Endothelial cell of umbilical vein (primary cell): ENCODE measurements at regions not wholly inside any gene's neighbourhood (a gene's known extent, or its start where the extent isn't known, plus 50 kb on each side); places are given as distances from the start of the nearest gene placed in this dataset.
"Not testable (repeated sequence)": the region's sequence is repeated elsewhere in the genome, so short reads cannot be mapped to it uniquely, and the experiment has no call there.

ENCODE experiments used
- BruUV-seq: library from RNA; stranded (reverse); fragments of 400-500 nt; replicated peaks from 2 replicates; lab custom pipeline; 2021; lab: Mats Ljungman, UMichigan
- CTCF ChIA-PET: fragments of 300-600, 350-600 bp; sonication (Branson Sonifier 250); formaldehyde crosslinking; loops from one replicate; lab custom pipeline; 2021; ENCODE audit warnings: antibody characterized with exemption, inconsistent platforms; lab: Charles Lee
- POLR2A ChIA-PET: fragments of 300-600, 350-600 bp; sonication (Branson Sonifier 250); formaldehyde crosslinking; loops from one replicate; lab custom pipeline; 2021; ENCODE audit warnings: antibody characterized with exemption, inconsistent platforms; lab: Charles Lee
- DNase-seq: peaks from one replicate; pipeline ENCODE4 v3.0.0-alpha.2; 2011; ENCODE audit warnings: low read depth, low spot score
- FAIRE-seq: peaks from 2 replicates; lab custom pipeline; 2011; peaks lifted over from hg19 to GRCh38; lab: Jason Lieb, UNC
- H2AFZ ChIP-seq: 2 replicates; pipeline ENCODE4 v1.6.0; 2012; ENCODE audit warnings: low read depth, low read length, control low read depth, inconsistent platforms
- H3K27ac ChIP-seq: 2 replicates; pipeline ENCODE4 v1.5.1; 2011; ENCODE audit warnings: low read depth, mild to moderate bottlenecking, control low read depth, low read length, moderate library complexity; ENCODE audit not compliant: insufficient read depth
- H3K27me3 ChIP-seq, 2 experiments: 2 replicates each; pipeline versions ENCODE4 v1.6.0 to v1.6.1; 2011; ENCODE audit warnings: low read length in 2 of 2, mixed read lengths in 1 of 2; ENCODE audit not compliant: control insufficient read depth in 2 of 2, insufficient read depth in 2 of 2
- H3K36me3 ChIP-seq, 2 experiments: 2 replicates in 1 of 2; 3 replicates in 1 of 2; pipeline ENCODE4 v1.5.1; 2011; ENCODE audit warnings: low read length in 2 of 2, mild to moderate bottlenecking in 1 of 2, moderate library complexity in 1 of 2; ENCODE audit not compliant: control insufficient read depth in 2 of 2, insufficient read depth in 2 of 2; ENCODE audit errors: extremely low read depth in 1 of 2
- H3K4me1 ChIP-seq: 3 replicates; pipeline ENCODE4 v1.5.1; 2011; ENCODE audit warnings: mild to moderate bottlenecking, low read length; ENCODE audit not compliant: control insufficient read depth, insufficient read depth; ENCODE audit errors: extremely low read depth
- H3K4me2 ChIP-seq: 2 replicates; pipeline ENCODE4 v1.6.1; 2011; ENCODE audit warnings: low read length, control low read depth, mixed read lengths; ENCODE audit not compliant: insufficient read depth
- H3K4me3 ChIP-seq, 3 experiments: fragments of 200-600 bp in 1 of 3; sonication (generic), shearing (Covaris generic) in 1 of 3; replicated peaks in 1 of 3; 2 replicates each; pipeline ENCODE4 v1.5.1; 2011 to 2016; ENCODE audit warnings: control low read depth in 3 of 3, low read length in 3 of 3, mild to moderate bottlenecking in 2 of 3, inconsistent platforms in 1 of 3, low read depth in 1 of 3, moderate library complexity in 1 of 3; ENCODE audit not compliant: insufficient read depth in 1 of 3
- H3K79me2 ChIP-seq: 2 replicates; pipeline ENCODE4 v1.6.0; 2012; ENCODE audit warnings: low read length, inconsistent platforms; ENCODE audit not compliant: control insufficient read depth, insufficient read depth
- H3K9ac ChIP-seq: replicated peaks from 2 replicates; pipeline ENCODE3; 2011; ENCODE audit warnings: low read length, control low read depth; ENCODE audit not compliant: insufficient read depth; ENCODE audit errors: extremely low read depth
- H3K9me1 ChIP-seq: replicated peaks from 3 replicates; pipeline ENCODE4 v1.6.0; 2011; ENCODE audit warnings: mild to moderate bottlenecking, low read length; ENCODE audit not compliant: control insufficient read depth, insufficient read depth; ENCODE audit errors: extremely low read depth
- H3K9me3 ChIP-seq: replicated peaks from 2 replicates; pipeline ENCODE4 v1.5.1; 2012; ENCODE audit warnings: low read length, inconsistent platforms; ENCODE audit not compliant: control insufficient read depth, insufficient read depth
- H4K20me1 ChIP-seq: replicated peaks from 2 replicates; pipeline ENCODE3; 2011; ENCODE audit warnings: mild to moderate bottlenecking, low read length; ENCODE audit not compliant: control insufficient read depth, insufficient read depth; ENCODE audit errors: extremely low read depth
- CTCF ChIP-seq, 2 donors: IDR thresholded peaks; 1 replicate in 1 of 2; 2 replicates in 1 of 2; pipeline ENCODE4 v1.5.1; 2011; ENCODE audit warnings: low read length in 2 of 2, mild to moderate bottlenecking in 2 of 2, moderate library complexity in 2 of 2, control low read depth in 1 of 2, inconsistent platforms in 1 of 2, low read depth in 1 of 2; ENCODE audit not compliant: insufficient read depth in 1 of 2; ENCODE audit errors: extremely low read depth in 1 of 2
- EZH2 ChIP-seq: IDR thresholded peaks from 2 replicates; pipeline ENCODE4 v1.6.1; 2012; ENCODE audit warnings: borderline replicate concordance, low read depth, mild to moderate bottlenecking, moderate library complexity, low read length, inconsistent platforms; ENCODE audit not compliant: severe bottlenecking
- FOS ChIP-seq: IDR thresholded peaks from 2 replicates; pipeline ENCODE4 v1.6.1; 2011; ENCODE audit warnings: mild to moderate bottlenecking, low read length, moderate library complexity, borderline replicate concordance; ENCODE audit not compliant: insufficient read depth
- GATA2 ChIP-seq: IDR thresholded peaks from 2 replicates; pipeline ENCODE4 v1.7.0; 2011; ENCODE audit warnings: low read depth, mild to moderate bottlenecking, moderate library complexity, mixed read lengths, low read length; ENCODE audit not compliant: insufficient read length, insufficient read depth
- JUN ChIP-seq: IDR thresholded peaks from 2 replicates; pipeline ENCODE4 v1.6.1; 2011; ENCODE audit warnings: borderline replicate concordance, low read depth; ENCODE audit not compliant: insufficient read length, insufficient read depth
- MAX ChIP-seq: IDR thresholded peaks from 2 replicates; pipeline ENCODE4 v1.6.1; 2011; ENCODE audit not compliant: insufficient read depth, insufficient read length
- MYC ChIP-seq: IDR thresholded peaks from one replicate; pipeline ENCODE4 v1.6.1; 2011; ENCODE audit warnings: mild to moderate bottlenecking, low read depth, low read length
- POLR2A ChIP-seq: IDR thresholded peaks from 2 replicates; pipeline ENCODE4 v1.6.1; 2012; ENCODE audit warnings: low read depth, mild to moderate bottlenecking, control low read depth, low read length
- POLR2AphosphoS5 ChIP-seq: IDR thresholded peaks from 2 replicates; pipeline ENCODE4 v1.6.1; 2012; ENCODE audit warnings: low read depth, mild to moderate bottlenecking, control low read depth, low read length, moderate library complexity; ENCODE audit not compliant: insufficient read depth
- dilution Hi-C: fragments of 300-500 bp; cut with MboI; formaldehyde crosslinking; loops from one replicate; pipeline ENCODE4 v1.15.0; 2019; ENCODE audit warnings: low sequenced_read_pairs; ENCODE audit not compliant: extremely low pct_ligation_motif_present
- intact Hi-C: fragments of 100-400 bp; cut with micrococcal nuclease; formaldehyde crosslinking; loops from one replicate; pipeline ENCODE4 v1.10.0; 2022

GRCh38 chr3:168933614-168934013 lies 729.9 kb downstream of the MECOM start:
- H3K9ac ChIP-seq: no peak overlapping the region
- POLR2A ChIA-PET: no interaction called here
- no peak overlapping the region for H3K4me2 ChIP-seq
- H3K9me3 ChIP-seq: no peaks in the 10 kb centered on the region
- TF ChIP-seq GATA2 (no peak), FOS (no peak), CTCF (IDR thresholded peaks at IDR 0.05; ENCODE audit: extremely low read depth in 1 of 2, insufficient read depth in 1 of 2, low read depth in 1 of 2, low read length in 2 of 2) (no peak), EZH2 (no peak), POLR2A (no peak), JUN (no peak), MYC (no peak), POLR2AphosphoS5 (no peak), MAX (no peak)
- H3K4me3 ChIP-seq: no peak overlapping the region
- peaks cover 0 to 1% of the 10 kb centered on the region in 2 experiments for H3K27me3 ChIP-seq
- CTCF ChIA-PET: no interaction called here
- no peaks in the 10 kb centered on the region for H3K4me1 ChIP-seq
- FAIRE-seq (no peak), DNase-seq (no peak)
- H3K79me2 ChIP-seq: no peaks in the 10 kb centered on the region
- dilution Hi-C loops: no loop called here
- no peak overlapping the region for H3K27ac ChIP-seq
- intact Hi-C loops: no loop called here
- H3K9me1 ChIP-seq: no peaks in the 10 kb centered on the region
- no peaks in the 10 kb centered on the region for H4K20me1 ChIP-seq
- H2AFZ ChIP-seq: no peak overlapping the region
- no TSS peak for BruUV-seq
- no peaks in the 10 kb centered on the region for H3K36me3 ChIP-seq

DNA sequence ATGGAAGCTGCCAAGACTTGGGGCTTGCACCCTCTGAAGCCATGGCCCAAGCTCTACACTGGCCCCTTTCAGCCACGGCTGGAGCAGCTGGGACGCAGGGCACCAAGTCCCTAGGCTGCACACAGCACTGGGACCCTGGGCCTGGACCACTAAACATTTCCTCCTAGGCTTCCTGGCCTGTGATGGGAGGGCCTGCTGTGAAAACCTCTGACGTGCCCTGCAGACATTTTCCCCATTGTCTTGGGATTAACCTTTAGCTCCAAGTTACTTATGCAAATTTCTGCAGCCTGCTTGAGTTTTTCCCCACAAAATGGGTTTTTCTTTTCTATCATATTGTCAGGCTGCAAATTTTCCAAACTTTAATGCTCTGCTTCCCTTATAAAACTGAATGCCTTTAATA lies 733.5 kb downstream of the MECOM start:
- dilution Hi-C loops, H3K4me2 ChIP-seq, H3K79me2 ChIP-seq, BruUV-seq, DNase-seq, H3K4me3 ChIP-seq, H3K9me1 ChIP-seq, H3K27me3 ChIP-seq, H3K9me3 ChIP-seq, H3K27ac ChIP-seq, H2AFZ ChIP-seq, H3K9ac ChIP-seq, H3K4me1 ChIP-seq, H3K36me3 ChIP-seq, FAIRE-seq, intact Hi-C loops, H4K20me1 ChIP-seq: not testable (repeated sequence)
- POLR2A ChIA-PET: interaction anchor here (0.6 kb wide), 1 partner anchor 12 kb away, joined by 3 read pairs; no protein-coding TSS in a partner anchor
- CTCF ChIA-PET: interaction anchor here (1.3 kb wide), 1 partner anchor 65 kb away, joined by 3 read pairs; no protein-coding TSS in a partner anchor
